ENCODE measurements at regions not wholly inside any gene's neighbourhood (a gene's known extent, or its start where the extent isn't known, plus 50 kb on each side); places are given as distances from the start of the nearest gene placed in this dataset.

DNA sequence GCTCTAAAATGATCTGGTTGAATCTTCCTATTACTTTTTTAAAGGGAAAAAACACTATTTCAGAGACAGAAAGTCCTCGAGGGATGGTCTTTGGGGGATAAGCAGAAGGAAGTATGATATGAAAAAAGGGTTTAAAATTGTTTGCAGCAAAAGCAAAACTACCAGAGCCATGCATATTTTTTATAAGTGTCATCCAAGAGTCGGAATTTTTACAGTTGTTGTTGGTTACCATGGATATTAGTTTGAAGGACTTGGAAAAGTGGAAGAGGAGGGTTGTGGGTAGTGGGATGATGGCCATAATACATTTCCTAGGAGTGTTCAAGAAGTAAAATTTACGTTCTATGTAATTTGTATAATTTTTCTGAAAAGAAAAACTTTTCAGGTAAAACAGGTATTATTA is 134.4 kb downstream of the PCDH7 start:
- Histone ChIP-seq H3K4me3 (no peak overlapping the region), H3K4me2 (no peak overlapping the region), H3K9me3 (no peaks in the 10 kb centered on the region), H3K27ac (no peak overlapping the region), H3K4me1 (no peaks in the 10 kb centered on the region)
- FAIRE-seq (no peak), ATAC-seq (no peak), DNase-seq (ENCODE audit: low read depth in 1 of 2, low spot score in 1 of 2) (no peak)
- CTCF ChIA-PET, result no interaction called here
- TF ChIP-seq FOSL2 (IDR thresholded peaks at IDR 0.05) (no peak), FOSL2 (CRISPR knock-in tag; IDR thresholded peaks at IDR 0.05) (no peak), HES2 (IDR thresholded peaks at IDR 0.05) (no peak), EP300 (IDR thresholded peaks at IDR 0.05) (no peak), FOXS1 (CRISPR knock-in tag; IDR thresholded peaks at IDR 0.05) (no peak), NFE2L2 (conservative IDR thresholded peaks at IDR 0.05; ENCODE audit: low read length) (no peak), HEYL (CRISPR knock-in tag; IDR thresholded peaks at IDR 0.05) (no peak), CEBPB (IDR thresholded peaks at IDR 0.05) (no peak)
- POLR2A ChIA-PET, result no interaction called here
- WGBS (ENCODE audit: missing lambda C conversion rate), result 3% methylated on average over 3 of the region's 3 CpGs

DNA sequence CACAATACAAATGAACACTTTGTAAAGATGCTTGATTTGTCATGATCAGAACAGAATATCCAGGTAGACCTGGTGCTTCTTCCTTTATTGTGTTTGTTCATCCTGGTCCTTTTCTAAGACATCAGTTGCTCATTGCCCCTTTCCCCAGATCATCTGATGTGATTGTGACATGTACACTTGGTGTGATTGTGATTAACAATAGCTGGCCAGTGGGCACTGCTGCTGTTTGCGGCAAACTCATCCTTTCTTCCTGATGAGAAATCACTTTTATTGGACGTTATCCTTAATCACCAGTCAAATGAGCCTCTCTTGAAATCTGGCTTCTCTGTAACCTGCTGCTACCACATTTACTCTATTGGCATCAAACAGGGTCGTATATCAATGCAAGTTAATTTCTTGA is 135.1 kb downstream of the PCDH7 start:
- CTCF ChIA-PET, result no interaction called here
- Histone ChIP-seq H3K9me3 (no peaks in the 10 kb centered on the region), H3K4me3 (no peak overlapping the region)

DNA sequence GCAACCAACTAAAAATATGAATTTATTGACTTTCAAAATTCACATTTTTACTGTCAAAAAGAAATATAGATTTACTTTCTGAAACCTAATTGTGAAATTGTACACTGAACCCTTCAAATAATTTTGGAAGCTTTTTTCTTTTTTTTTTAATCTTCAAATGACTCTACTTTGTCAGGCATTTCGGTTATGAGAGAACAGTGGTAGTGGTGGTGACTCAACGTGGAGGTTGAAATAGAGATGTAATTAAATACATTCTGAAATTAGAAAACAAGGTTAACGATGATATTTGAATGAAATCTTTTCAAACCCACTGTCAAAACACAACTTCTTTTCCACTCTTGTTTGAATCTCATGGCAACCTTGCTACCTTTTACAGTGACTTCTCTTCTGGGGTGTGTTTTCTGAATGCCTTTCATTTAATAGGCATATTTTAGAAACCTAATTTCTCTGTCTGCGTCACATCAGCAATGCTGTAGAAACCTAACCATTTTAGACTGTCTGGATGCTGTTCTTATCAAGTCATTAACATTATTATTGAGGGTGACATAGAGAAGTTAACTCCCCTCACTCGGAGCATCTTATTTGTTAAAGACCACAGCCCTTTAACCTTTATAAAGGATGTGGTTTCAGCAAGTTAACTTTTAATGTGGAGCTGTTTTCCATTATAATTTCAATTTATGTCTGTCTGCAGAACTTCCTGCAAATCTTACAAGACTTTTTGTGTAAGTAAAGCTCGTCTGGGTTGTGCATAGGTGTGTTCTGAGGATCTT is 136.8 kb downstream of the PCDH7 start:
- Histone ChIP-seq H3K9me3 (no peaks in the 10 kb centered on the region), H3K4me2 (no peak overlapping the region), H3K4me1 (no peaks in the 10 kb centered on the region), H3K4me3 (no peak overlapping the region), H3K27ac (no peak overlapping the region)
- TF ChIP-seq, protein P1, sequence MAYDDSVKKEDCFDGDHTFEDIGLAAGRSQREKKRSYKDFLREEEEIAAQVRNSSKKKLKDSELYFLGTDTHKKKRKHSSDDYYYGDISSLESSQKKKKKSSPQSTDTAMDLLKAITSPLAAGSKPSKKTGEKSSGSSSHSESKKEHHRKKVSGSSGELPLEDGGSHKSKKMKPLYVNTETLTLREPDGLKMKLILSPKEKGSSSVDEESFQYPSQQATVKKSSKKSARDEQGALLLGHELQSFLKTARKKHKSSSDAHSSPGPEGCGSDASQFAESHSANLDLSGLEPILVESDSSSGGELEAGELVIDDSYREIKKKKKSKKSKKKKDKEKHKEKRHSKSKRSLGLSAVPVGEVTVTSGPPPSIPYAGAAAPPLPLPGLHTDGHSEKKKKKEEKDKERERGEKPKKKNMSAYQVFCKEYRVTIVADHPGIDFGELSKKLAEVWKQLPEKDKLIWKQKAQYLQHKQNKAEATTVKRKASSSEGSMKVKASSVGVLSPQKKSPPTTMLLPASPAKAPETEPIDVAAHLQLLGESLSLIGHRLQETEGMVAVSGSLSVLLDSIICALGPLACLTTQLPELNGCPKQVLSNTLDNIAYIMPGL (CRISPR knock-in tag; IDR thresholded peaks at IDR 0.05; ENCODE audit: borderline replicate concordance), result no peak
- no peak for TF ChIP-seq REST (IDR thresholded peaks at IDR 0.05)
- TF ChIP-seq POLR2AphosphoS2 (conservative IDR thresholded peaks at IDR 0.05; ENCODE audit: low read length), result no peak
- TF ChIP-seq, protein P2, sequence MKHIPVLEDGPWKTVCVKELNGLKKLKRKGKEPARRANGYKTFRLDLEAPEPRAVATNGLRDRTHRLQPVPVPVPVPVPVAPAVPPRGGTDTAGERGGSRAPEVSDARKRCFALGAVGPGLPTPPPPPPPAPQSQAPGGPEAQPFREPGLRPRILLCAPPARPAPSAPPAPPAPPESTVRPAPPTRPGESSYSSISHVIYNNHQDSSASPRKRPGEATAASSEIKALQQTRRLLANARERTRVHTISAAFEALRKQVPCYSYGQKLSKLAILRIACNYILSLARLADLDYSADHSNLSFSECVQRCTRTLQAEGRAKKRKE (CRISPR knock-in tag; IDR thresholded peaks at IDR 0.05; ENCODE audit: low read depth), result no peak
- no peak for TF ChIP-seq SMC3 (IDR thresholded peaks at IDR 0.05)
- POLR2A ChIA-PET, result no interaction called here
- CTCF ChIA-PET, result no interaction called here
- WGBS (ENCODE audit: missing lambda C conversion rate), result 7% methylated on average over 6 of the region's 6 CpGs
- no peak for DNase-seq (ENCODE audit: low read depth in 1 of 2, low spot score in 1 of 2)
- FAIRE-seq, result no peak
- ATAC-seq, result no peak

More for the DNA sequence above, 135.1 kb downstream of the PCDH7 start:
- no peak for ATAC-seq
- POLR2A ChIA-PET, result no interaction called here
- no peak for TF ChIP-seq ZFP36 (IDR thresholded peaks at IDR 0.05; ENCODE audit: borderline replicate concordance, partially characterized antibody)
- TF ChIP-seq, protein P3, sequence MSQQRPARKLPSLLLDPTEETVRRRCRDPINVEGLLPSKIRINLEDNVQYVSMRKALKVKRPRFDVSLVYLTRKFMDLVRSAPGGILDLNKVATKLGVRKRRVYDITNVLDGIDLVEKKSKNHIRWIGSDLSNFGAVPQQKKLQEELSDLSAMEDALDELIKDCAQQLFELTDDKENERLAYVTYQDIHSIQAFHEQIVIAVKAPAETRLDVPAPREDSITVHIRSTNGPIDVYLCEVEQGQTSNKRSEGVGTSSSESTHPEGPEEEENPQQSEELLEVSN (IDR thresholded peaks at IDR 0.05; ENCODE audit: borderline replicate concordance, low read depth), result no peak
- TF ChIP-seq RNF2 (IDR thresholded peaks at IDR 0.05; ENCODE audit: borderline replicate concordance, low read depth), result no peak
- no peak for TF ChIP-seq REST (IDR thresholded peaks at IDR 0.05)
- TF ChIP-seq MAZ (IDR thresholded peaks at IDR 0.05; ENCODE audit: borderline replicate concordance, low read depth, low read length), result no peak
- no peak for TF ChIP-seq TFCP2L1 (CRISPR knock-in tag; IDR thresholded peaks at IDR 0.05)
- TF ChIP-seq HOXB5 (CRISPR knock-in tag; IDR thresholded peaks at IDR 0.05), result no peak
- no peak for TF ChIP-seq HDAC2 (IDR thresholded peaks at IDR 0.05)
- TF ChIP-seq SMC3 (IDR thresholded peaks at IDR 0.05), result no peak
- no peak for TF ChIP-seq MAFK (IDR thresholded peaks at IDR 0.05; ENCODE audit: partially characterized antibody)
- FAIRE-seq, result no peak
- Histone ChIP-seq H3K4me2 (no peak overlapping the region), H3K27ac (no peak overlapping the region), H3K4me1 (no peaks in the 10 kb centered on the region)
- DNase-seq (ENCODE audit: low read depth in 1 of 2, low spot score in 1 of 2), result no peak
- WGBS (ENCODE audit: missing lambda C conversion rate), result 31% methylated on average over 3 of the region's 3 CpGs
